Epithelial cell of esophagus (primary cell): ENCODE measurements at regions not wholly inside any gene's neighbourhood (a gene's known extent, or its start where the extent isn't known, plus 50 kb on each side); places are given as distances from the start of the nearest gene placed in this dataset.

Source experiments
- DNase-seq: peaks from one replicate; pipeline ENCODE4 v3.0.0; 2010; ENCODE audit warnings: low read depth
- H3K4me3 ChIP-seq: 2 replicates; pipeline ENCODE4 v1.5.1; 2011; ENCODE audit warnings: mild to moderate bottlenecking, low read length, control low read depth
- CTCF ChIP-seq: IDR thresholded peaks from 2 replicates; pipeline ENCODE4 v1.5.1; 2011; ENCODE audit warnings: low read depth, mild to moderate bottlenecking, low read length, control low read depth, inconsistent platforms; ENCODE audit not compliant: insufficient read depth; ENCODE audit errors: missing control alignments

GRCh38 chr3:194851941-194852340 is 166.3 kb downstream of the FAM43A start:
- DNase-seq: no peak
- H3K4me3 ChIP-seq: no peak overlapping the region
- no peak for TF ChIP-seq CTCF

GRCh38 chr3:194852345-194852744 is 166.7 kb downstream of the FAM43A start:
- no peak for DNase-seq
- TF ChIP-seq CTCF: no peak
- no peak overlapping the region for H3K4me3 ChIP-seq

GRCh38 chr3:194852831-194853508 is 167.3 kb downstream of the FAM43A start:
- no peak for DNase-seq
- H3K4me3 ChIP-seq: no peak overlapping the region
- TF ChIP-seq CTCF: no peak

- no peak for TF ChIP-seq CTCF
- H3K4me3 ChIP-seq: no peak overlapping the region
- DNase-seq: no peak
Observed at GRCh38 chr3:194854206-194854605, 168.5 kb downstream of the FAM43A start.

GRCh38 chr3:194854659-194855390 is 169.1 kb downstream of the FAM43A start:
- DNase-seq: no peak
- H3K4me3 ChIP-seq: no peak overlapping the region
- no peak for TF ChIP-seq CTCF

GRCh38 chr3:194856296-194856695 is 170.6 kb downstream of the FAM43A start:
- DNase-seq: no peak
- H3K4me3 ChIP-seq: no peak overlapping the region
- no peak for TF ChIP-seq CTCF

GRCh38 chr3:194857469-194858113 is 171.9 kb downstream of the FAM43A start:
- H3K4me3 ChIP-seq: no peak overlapping the region
- no peak for DNase-seq
- TF ChIP-seq CTCF: no peak
